ENCODE measurements at regions not wholly inside any gene's neighbourhood (a gene's known extent, or its start where the extent isn't known, plus 50 kb on each side); places are given as distances from the start of the nearest gene placed in this dataset.

DNA sequence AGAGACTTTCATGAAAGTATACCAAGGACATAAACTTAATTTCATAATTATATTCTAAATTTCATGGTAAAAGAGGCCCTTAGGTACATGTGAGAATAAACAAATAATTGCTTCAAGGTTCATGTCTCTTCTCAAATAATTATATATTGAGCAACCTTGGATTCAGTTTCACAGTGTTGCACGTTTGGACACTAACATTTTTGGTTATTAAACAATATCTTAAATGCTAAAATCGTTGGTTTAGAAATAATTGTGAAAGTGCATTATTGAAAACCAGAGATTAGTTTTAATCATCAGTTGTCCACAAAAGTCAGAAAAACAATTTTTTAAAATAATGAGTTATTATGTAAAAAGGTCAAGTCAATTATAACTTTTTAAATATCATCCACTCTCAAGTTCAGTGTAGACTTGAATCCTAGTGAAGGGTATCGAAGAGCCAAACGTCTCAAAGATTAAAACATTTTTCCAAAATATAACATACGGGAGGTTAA lies 227.1 kb upstream of the DEFB112 start:
- TF ChIP-seq, protein P1, sequence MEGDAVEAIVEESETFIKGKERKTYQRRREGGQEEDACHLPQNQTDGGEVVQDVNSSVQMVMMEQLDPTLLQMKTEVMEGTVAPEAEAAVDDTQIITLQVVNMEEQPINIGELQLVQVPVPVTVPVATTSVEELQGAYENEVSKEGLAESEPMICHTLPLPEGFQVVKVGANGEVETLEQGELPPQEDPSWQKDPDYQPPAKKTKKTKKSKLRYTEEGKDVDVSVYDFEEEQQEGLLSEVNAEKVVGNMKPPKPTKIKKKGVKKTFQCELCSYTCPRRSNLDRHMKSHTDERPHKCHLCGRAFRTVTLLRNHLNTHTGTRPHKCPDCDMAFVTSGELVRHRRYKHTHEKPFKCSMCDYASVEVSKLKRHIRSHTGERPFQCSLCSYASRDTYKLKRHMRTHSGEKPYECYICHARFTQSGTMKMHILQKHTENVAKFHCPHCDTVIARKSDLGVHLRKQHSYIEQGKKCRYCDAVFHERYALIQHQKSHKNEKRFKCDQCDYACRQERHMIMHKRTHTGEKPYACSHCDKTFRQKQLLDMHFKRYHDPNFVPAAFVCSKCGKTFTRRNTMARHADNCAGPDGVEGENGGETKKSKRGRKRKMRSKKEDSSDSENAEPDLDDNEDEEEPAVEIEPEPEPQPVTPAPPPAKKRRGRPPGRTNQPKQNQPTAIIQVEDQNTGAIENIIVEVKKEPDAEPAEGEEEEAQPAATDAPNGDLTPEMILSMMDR (IDR thresholded peaks at IDR 0.05; ENCODE audit: extremely low read depth, missing control alignments), result no peak
- no peak for DNase-seq (ENCODE audit: low spot score)

DNA sequence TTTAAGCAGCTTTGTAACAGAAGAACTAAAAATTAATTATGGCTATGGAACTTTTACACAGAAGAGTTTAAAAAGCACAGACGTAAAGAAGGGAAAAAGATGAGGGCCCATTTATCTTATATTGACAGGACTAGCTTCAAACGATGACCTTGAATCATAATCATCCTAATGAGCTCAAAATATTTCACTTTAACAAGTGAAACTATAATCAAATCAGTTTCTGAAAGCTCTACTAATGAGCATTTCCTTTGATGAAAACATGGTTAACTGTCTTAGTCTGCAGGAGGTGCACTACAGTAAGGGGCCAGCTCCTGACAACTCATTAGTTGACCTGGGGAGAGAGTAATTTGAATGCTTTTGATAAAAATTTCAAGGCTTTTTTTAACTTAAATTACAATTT lies 228.0 kb upstream of the DEFB112 start:
- no peak for DNase-seq (ENCODE audit: low spot score)
- TF ChIP-seq, protein P1 (IDR thresholded peaks at IDR 0.05; ENCODE audit: extremely low read depth, missing control alignments), result no peak

DNA sequence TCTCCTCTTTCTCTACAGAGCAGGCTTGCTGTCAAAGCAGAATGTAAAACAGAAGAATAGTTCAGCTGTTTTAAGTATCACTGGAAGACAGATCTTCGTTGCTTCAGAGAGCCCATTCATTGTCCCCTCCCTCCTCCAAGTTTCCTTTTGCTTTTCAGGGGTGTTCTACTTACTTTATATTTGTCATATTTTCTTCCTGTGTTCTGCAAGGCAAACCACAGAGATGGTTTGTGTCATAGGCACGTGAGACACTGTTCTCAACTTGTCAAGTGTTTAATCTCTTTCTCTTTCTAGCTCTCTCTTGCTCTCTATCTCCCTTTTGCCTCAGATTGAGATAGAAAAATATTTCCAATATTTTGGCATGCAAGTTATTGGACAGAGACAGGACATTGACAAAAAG lies 228.9 kb upstream of the DEFB112 start:
- DNase-seq (ENCODE audit: low spot score), result no peak
- TF ChIP-seq, protein P1 (IDR thresholded peaks at IDR 0.05; ENCODE audit: extremely low read depth, missing control alignments), result no peak

DNA sequence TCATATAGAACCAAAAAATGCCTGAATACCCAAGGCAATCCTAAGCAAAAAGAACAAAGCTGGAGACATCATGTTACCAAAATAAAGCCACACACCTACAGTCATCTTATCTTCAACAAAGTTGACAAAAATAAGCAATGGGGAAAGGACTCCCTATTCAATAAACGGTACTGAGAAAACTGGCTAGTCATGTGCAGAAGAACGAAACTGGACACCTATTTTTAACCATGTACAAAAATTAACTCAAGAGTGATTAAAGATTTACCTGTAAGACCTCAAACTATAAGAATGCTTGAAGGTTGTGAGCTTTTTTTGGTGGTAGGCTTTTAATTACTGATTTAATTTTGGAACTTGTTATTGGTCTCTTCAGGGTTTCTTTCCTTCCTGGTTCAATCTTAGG lies 236.0 kb upstream of the DEFB112 start:
- no peak for DNase-seq (ENCODE audit: low spot score)
- TF ChIP-seq, protein P1 (IDR thresholded peaks at IDR 0.05; ENCODE audit: extremely low read depth, missing control alignments), result no peak

DNA sequence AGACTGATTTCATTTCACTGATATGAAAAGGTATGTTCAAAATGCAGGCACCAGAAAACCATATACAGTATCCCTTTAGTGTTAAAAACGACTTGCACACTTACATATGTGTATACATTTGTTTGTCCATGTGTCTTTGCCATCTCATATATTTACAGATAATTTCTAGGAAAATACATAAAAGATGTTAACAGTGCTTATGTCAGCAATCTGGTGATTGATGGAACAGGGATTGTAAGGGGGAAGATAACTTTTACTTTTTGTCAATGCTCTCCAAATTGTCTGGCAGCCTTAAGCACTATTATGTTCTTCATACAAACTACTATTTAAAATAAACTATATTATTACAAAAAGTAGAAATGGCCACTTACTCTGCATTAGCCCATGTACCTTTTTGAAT lies 238.5 kb upstream of the DEFB112 start:
- TF ChIP-seq, protein P1 (IDR thresholded peaks at IDR 0.05; ENCODE audit: extremely low read depth, missing control alignments), result no peak
- DNase-seq (ENCODE audit: low spot score), result no peak

DNA sequence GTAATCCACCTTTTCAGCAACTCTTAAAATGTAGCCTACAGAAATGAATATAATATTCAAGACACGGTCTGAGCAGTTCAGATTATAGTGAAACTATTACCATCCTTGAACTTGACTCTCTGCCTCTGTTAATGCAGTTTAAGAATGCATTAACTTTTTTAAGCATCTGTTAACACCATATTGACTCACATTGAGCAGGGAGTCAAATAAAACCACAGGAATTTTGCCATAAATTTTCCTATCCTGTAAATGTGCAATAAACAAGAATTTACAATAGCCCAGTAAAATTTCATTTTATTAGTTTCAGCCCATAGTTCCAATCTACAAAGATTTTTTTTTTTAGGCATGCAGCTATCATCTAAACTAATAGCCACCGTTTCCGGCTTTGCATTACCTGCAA lies 239.2 kb upstream of the DEFB112 start:
- no peak for DNase-seq (ENCODE audit: low spot score)
- TF ChIP-seq, protein P1 (IDR thresholded peaks at IDR 0.05; ENCODE audit: extremely low read depth, missing control alignments), result no peak

DNA sequence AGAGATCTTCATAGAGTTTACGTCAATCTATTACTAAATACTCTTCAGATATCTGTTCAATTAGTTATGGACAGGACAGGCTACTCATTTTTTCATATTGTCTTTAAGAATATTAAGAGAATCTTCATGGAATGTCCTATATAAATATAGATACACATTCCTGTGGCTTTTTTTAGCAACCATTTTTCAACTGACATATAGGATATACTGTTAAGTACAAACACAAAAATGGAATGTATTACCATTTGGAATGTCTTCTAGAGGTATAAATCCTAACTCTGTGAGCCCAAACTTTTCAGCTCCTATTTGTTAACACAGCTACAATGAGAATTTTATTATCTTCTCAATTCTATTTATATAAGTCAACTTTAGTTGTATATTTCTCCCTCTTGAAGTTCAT lies 239.6 kb upstream of the DEFB112 start:
- TF ChIP-seq, protein P1 (IDR thresholded peaks at IDR 0.05; ENCODE audit: extremely low read depth, missing control alignments), result no peak
- DNase-seq (ENCODE audit: low spot score), result no peak
